AG09309 (cell line): ENCODE measurements at regions not wholly inside any gene's neighbourhood (a gene's known extent, or its start where the extent isn't known, plus 50 kb on each side); places are given as distances from the start of the nearest gene placed in this dataset.

Source experiments
- DNase-seq: peaks from one replicate; pipeline ENCODE4 v3.0.0-alpha.2; 2010; ENCODE audit warnings: low read depth
- H3K4me3 ChIP-seq: 2 replicates; pipeline ENCODE4 v1.5.1; 2011; ENCODE audit warnings: mild to moderate bottlenecking, low read depth, low read length, moderate library complexity; ENCODE audit not compliant: control insufficient read depth
- CTCF ChIP-seq: IDR thresholded peaks from 2 replicates; pipeline ENCODE4 v1.5.1; 2011; ENCODE audit warnings: mild to moderate bottlenecking, low read depth, low read length, inconsistent platforms; ENCODE audit not compliant: insufficient read depth, control insufficient read depth; ENCODE audit errors: missing control alignments

- TF ChIP-seq CTCF: no peak
- DNase-seq: no peak
- H3K4me3 ChIP-seq: no peak overlapping the region
Measured at GRCh38 chr2:194619366-194619765, 1037.7 kb upstream of the SLC39A10 start.

- no peak for TF ChIP-seq CTCF
- H3K4me3 ChIP-seq: no peak overlapping the region
- no peak for DNase-seq
Measured at GRCh38 chr2:194618432-194618831, 1038.6 kb upstream of the SLC39A10 start.

GRCh38 chr2:194616334-194616733, 1040.7 kb upstream of the SLC39A10 start:
- no peak overlapping the region for H3K4me3 ChIP-seq
- no peak for DNase-seq
- no peak for TF ChIP-seq CTCF

- no peak for TF ChIP-seq CTCF
- DNase-seq: no peak
- H3K4me3 ChIP-seq: no peak overlapping the region
Measured at GRCh38 chr2:194610297-194610696, 1046.7 kb upstream of the SLC39A10 start.

DNA sequence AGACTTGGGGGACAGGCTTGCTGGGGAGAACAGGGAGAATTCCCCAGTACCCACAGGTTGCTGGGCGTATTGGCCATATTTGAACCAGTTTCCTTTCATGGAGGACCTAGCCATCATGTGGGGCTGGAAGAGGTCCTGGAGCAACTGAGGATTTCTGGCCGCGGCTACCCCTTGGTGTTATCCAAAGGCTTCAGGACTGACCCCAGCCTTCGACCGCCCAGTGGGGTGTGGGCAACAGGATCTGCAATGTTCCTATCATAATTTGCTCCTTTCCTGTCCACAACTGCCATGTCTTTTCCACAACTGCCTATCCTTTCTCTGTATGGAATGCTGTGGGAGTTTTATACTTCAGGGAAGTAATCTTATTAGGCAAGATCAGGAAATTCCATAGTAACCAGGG, 1053.6 kb upstream of the SLC39A10 start:
- H3K4me3 ChIP-seq: no peak overlapping the region
- TF ChIP-seq CTCF: no peak
- DNase-seq: no peak

DNA sequence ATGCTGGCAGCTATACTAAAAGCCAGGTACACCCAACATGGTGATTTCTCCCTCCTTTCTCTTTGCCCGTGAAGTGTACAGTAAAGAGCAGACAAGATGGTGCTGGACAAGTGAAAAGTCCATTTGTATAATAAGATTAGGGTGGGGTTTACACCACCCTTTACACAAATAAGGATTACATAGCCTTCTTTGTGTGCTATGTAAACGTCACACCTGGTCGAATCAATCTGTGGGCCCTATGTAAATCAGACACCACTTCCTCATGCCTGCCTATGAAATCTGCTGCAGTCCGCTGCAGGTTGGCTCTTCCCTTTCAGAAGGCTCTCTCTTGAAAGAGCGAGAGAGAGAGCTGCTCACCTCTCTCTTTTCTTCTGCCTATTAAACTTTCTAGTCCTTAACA, 1054.3 kb upstream of the SLC39A10 start:
- TF ChIP-seq CTCF: no peak
- DNase-seq: no peak
- no peak overlapping the region for H3K4me3 ChIP-seq

- no peak for DNase-seq
- no peak overlapping the region for H3K4me3 ChIP-seq
- no peak for TF ChIP-seq CTCF
Measured at GRCh38 chr2:194591192-194591591, 1065.8 kb upstream of the SLC39A10 start.
